Erythroblast (primary cell): ENCODE measurements at regions not wholly inside any gene's neighbourhood (a gene's known extent, or its start where the extent isn't known, plus 50 kb on each side); places are given as distances from the start of the nearest gene placed in this dataset.

Experiments
- GATA1 ChIP-seq: IDR thresholded peaks from 2 replicates; pipeline ENCODE4 v1.6.1; 2011; ENCODE audit warnings: low read depth, mild to moderate bottlenecking, control low read depth, low read length, moderate library complexity
- POLR2A ChIP-seq: IDR thresholded peaks from 2 replicates; pipeline ENCODE4 v1.6.1; 2011; ENCODE audit warnings: mild to moderate bottlenecking, low read length

DNA sequence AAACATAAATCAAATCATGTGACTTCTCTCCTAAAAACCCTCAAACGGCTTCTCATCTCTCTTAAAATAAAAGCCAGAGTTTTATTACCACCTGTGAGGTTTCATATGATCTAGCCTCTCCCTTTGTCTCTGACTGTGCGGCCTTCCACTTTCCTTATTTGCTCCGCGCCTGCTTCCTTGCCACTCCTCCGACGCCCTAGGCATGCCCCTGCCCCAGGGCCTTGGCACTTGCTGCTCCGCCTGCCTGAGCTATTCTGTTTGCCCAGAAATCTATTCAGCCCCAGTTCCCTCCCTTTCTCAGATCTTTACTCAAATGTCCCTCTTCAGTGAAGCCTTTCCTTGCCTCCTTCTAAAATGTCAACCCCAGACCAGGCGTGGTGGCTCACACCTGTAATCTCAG is 57.5 kb upstream of the DISP3 start:
- TF ChIP-seq POLR2A = no peak
- TF ChIP-seq GATA1 = no peak
